ENCODE measurements at regions not wholly inside any gene's neighbourhood (a gene's known extent, or its start where the extent isn't known, plus 50 kb on each side); places are given as distances from the start of the nearest gene placed in this dataset.

- DNase-seq (ENCODE audit: low spot score), result no peak
Measured at GRCh38 chr2:234835738-234836137, 116.1 kb upstream of the SH3BP4 start.

GRCh38 chr2:234834228-234834923 lies 117.4 kb upstream of the SH3BP4 start:
- no peak for DNase-seq (ENCODE audit: low spot score)

- DNase-seq (ENCODE audit: low spot score), result no peak
Measured at GRCh38 chr2:234830853-234831252, 121.0 kb upstream of the SH3BP4 start.

- no peak for DNase-seq (ENCODE audit: low spot score)
Measured at GRCh38 chr2:234829074-234829455, 122.8 kb upstream of the SH3BP4 start.

GRCh38 chr2:234828382-234829073 lies 123.3 kb upstream of the SH3BP4 start:
- no peak for DNase-seq (ENCODE audit: low spot score)

- DNase-seq (ENCODE audit: low spot score), result peak; percentile 47
Measured at GRCh38 chr2:234827096-234827860, 124.5 kb upstream of the SH3BP4 start.

- no peak for DNase-seq (ENCODE audit: low spot score)
Measured at GRCh38 chr2:234826681-234827080, 125.1 kb upstream of the SH3BP4 start.

GRCh38 chr2:234825616-234826015 lies 126.2 kb upstream of the SH3BP4 start:
- DNase-seq (ENCODE audit: low spot score), result no peak

GRCh38 chr2:234823877-234824376 lies 127.9 kb upstream of the SH3BP4 start:
- peak; percentile 99 for DNase-seq (ENCODE audit: low spot score)

- no peak for DNase-seq (ENCODE audit: low spot score)
Measured at GRCh38 chr2:234823196-234823876, 128.5 kb upstream of the SH3BP4 start.

- DNase-seq (ENCODE audit: low spot score), result peak; percentile 44
Measured at GRCh38 chr2:234821946-234822475, 129.8 kb upstream of the SH3BP4 start.

- DNase-seq (ENCODE audit: low spot score), result no peak
Measured at GRCh38 chr2:234818937-234819336, 132.9 kb upstream of the SH3BP4 start.

- DNase-seq (ENCODE audit: low spot score), result no peak
Measured at GRCh38 chr2:234816491-234816890, 135.3 kb upstream of the SH3BP4 start.

GRCh38 chr2:234816056-234816455 lies 135.8 kb upstream of the SH3BP4 start:
- no peak for DNase-seq (ENCODE audit: low spot score)

- peak; percentile 60 for DNase-seq (ENCODE audit: low spot score)
Measured at GRCh38 chr2:234814374-234814773, 137.4 kb upstream of the SH3BP4 start.

- DNase-seq (ENCODE audit: low spot score), result no peak
Measured at GRCh38 chr2:234812851-234813250, 139.0 kb upstream of the SH3BP4 start.

- peak; percentile 38 for DNase-seq (ENCODE audit: low spot score)
Measured at GRCh38 chr2:234808907-234809306, 142.9 kb upstream of the SH3BP4 start.

- DNase-seq (ENCODE audit: low spot score), result no peak
Measured at GRCh38 chr2:234806818-234807217, 145.0 kb upstream of the SH3BP4 start.

GRCh38 chr2:234805836-234806235 lies 146.0 kb upstream of the SH3BP4 start:
- DNase-seq (ENCODE audit: low spot score), result no peak

GRCh38 chr2:234804704-234805103 lies 147.1 kb upstream of the SH3BP4 start:
- no peak for DNase-seq (ENCODE audit: low spot score)

GRCh38 chr2:234802845-234803171 lies 149.0 kb upstream of the SH3BP4 start:
- DNase-seq (ENCODE audit: low spot score), result no peak

All from kidney tubule cell (primary cell).